ENCODE measurements at regions not wholly inside any gene's neighbourhood (a gene's known extent, or its start where the extent isn't known, plus 50 kb on each side); places are given as distances from the start of the nearest gene placed in this dataset.

DNA sequence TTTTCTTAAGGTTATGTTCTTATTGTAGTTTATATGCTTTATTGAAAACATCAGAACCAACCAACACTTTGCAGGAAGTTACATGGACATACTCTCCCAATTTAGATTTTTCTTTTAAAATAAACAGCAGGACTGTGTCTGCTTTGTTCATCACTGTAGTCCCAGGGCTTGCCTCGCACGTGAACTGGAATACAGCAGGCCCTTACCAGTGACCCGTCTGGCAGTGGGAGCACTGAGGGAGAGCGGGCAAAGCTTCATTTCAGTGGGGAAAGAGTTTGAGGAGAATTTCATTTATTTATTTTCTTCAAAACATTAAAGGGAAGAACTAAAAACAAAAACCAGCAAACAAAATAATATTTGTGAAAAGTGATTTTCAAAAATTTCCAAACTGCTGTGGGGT lies 230.8 kb downstream of the PAX1 start:
- TF ChIP-seq, protein P1, sequence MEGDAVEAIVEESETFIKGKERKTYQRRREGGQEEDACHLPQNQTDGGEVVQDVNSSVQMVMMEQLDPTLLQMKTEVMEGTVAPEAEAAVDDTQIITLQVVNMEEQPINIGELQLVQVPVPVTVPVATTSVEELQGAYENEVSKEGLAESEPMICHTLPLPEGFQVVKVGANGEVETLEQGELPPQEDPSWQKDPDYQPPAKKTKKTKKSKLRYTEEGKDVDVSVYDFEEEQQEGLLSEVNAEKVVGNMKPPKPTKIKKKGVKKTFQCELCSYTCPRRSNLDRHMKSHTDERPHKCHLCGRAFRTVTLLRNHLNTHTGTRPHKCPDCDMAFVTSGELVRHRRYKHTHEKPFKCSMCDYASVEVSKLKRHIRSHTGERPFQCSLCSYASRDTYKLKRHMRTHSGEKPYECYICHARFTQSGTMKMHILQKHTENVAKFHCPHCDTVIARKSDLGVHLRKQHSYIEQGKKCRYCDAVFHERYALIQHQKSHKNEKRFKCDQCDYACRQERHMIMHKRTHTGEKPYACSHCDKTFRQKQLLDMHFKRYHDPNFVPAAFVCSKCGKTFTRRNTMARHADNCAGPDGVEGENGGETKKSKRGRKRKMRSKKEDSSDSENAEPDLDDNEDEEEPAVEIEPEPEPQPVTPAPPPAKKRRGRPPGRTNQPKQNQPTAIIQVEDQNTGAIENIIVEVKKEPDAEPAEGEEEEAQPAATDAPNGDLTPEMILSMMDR (IDR thresholded peaks at IDR 0.05): no peak
- TF ChIP-seq POLR2A (IDR thresholded peaks at IDR 0.05) (no peak), POLR2AphosphoS5 (IDR thresholded peaks at IDR 0.05) (no peak)

All from sigmoid colon (tissue), 4 donors.